NCI-H187 treated with DMSO at 0.1 percent for 48 hours (cell line): ENCODE measurements at regions not wholly inside any gene's neighbourhood (a gene's known extent, or its start where the extent isn't known, plus 50 kb on each side); places are given as distances from the start of the nearest gene placed in this dataset.

Experiments
- DNase-seq: peaks from one replicate; lab custom pipeline; 2025; lab: John Stamatoyannopoulos, UW

- no peak for DNase-seq
These were observed 1104.7 kb downstream of the BCL11B start for GRCh38 chr14:98167275-98167674.

GRCh38 chr14:98167705-98168104, 1104.3 kb downstream of the BCL11B start:
- no peak for DNase-seq

GRCh38 chr14:98168211-98168985, 1103.6 kb downstream of the BCL11B start:
- DNase-seq, result no peak

GRCh38 chr14:98169170-98169587, 1102.8 kb downstream of the BCL11B start:
- DNase-seq, result no peak

- no peak for DNase-seq
These were observed 1101.4 kb downstream of the BCL11B start for GRCh38 chr14:98170575-98170974.

GRCh38 chr14:98171654-98172053, 1100.3 kb downstream of the BCL11B start:
- no peak for DNase-seq

GRCh38 chr14:98172243-98172778, 1099.7 kb downstream of the BCL11B start:
- no peak for DNase-seq

- no peak for DNase-seq
These were observed 1098.7 kb downstream of the BCL11B start for GRCh38 chr14:98173305-98173704.

- DNase-seq, result no peak
These were observed 1098.0 kb downstream of the BCL11B start for GRCh38 chr14:98174041-98174440.

GRCh38 chr14:98175436-98175835, 1096.6 kb downstream of the BCL11B start:
- DNase-seq, result no peak

- no peak for DNase-seq
These were observed 1096.1 kb downstream of the BCL11B start for GRCh38 chr14:98175881-98176280.

GRCh38 chr14:98176892-98177291, 1095.1 kb downstream of the BCL11B start:
- no peak for DNase-seq

GRCh38 chr14:98177551-98177950, 1094.4 kb downstream of the BCL11B start:
- no peak for DNase-seq

- DNase-seq, result no peak
These were observed 1090.8 kb downstream of the BCL11B start for GRCh38 chr14:98181241-98181640.

GRCh38 chr14:98181768-98182167, 1090.2 kb downstream of the BCL11B start:
- no peak for DNase-seq

GRCh38 chr14:98182393-98183055, 1089.5 kb downstream of the BCL11B start:
- no peak for DNase-seq

GRCh38 chr14:98183556-98183955, 1088.4 kb downstream of the BCL11B start:
- DNase-seq, result no peak

GRCh38 chr14:98184457-98184856, 1087.5 kb downstream of the BCL11B start:
- no peak for DNase-seq

- no peak for DNase-seq
These were observed 1087.0 kb downstream of the BCL11B start for GRCh38 chr14:98185036-98185435.

GRCh38 chr14:98186140-98186539, 1085.9 kb downstream of the BCL11B start:
- no peak for DNase-seq

GRCh38 chr14:98187281-98187680, 1084.7 kb downstream of the BCL11B start:
- no peak for DNase-seq

- DNase-seq, result no peak
These were observed 1082.9 kb downstream of the BCL11B start for GRCh38 chr14:98189062-98189461.

GRCh38 chr14:98189511-98189910, 1082.5 kb downstream of the BCL11B start:
- DNase-seq, result no peak
